ENCODE measurements at regions not wholly inside any gene's neighbourhood (a gene's known extent, or its start where the extent isn't known, plus 50 kb on each side); places are given as distances from the start of the nearest gene placed in this dataset.

GRCh38 chr2:447902-448665, 160.2 kb upstream of the ALKAL2 start:
- DNase-seq (ENCODE audit: extremely low read depth, low read depth), result no peak
- no peak for TF ChIP-seq CTCF (IDR thresholded peaks at IDR 0.05; ENCODE audit: low read depth, low read length)

- no peak for DNase-seq (ENCODE audit: extremely low read depth, low read depth)
- no peak for TF ChIP-seq CTCF (IDR thresholded peaks at IDR 0.05; ENCODE audit: low read depth, low read length)
Measured at GRCh38 chr2:446963-447530, 159.2 kb upstream of the ALKAL2 start.

- no peak for TF ChIP-seq CTCF (IDR thresholded peaks at IDR 0.05; ENCODE audit: low read depth, low read length)
- no peak for DNase-seq (ENCODE audit: extremely low read depth, low read depth)
Measured at GRCh38 chr2:446303-446874, 158.5 kb upstream of the ALKAL2 start.

- DNase-seq (ENCODE audit: extremely low read depth, low read depth), result no peak
- no peak for TF ChIP-seq CTCF (IDR thresholded peaks at IDR 0.05; ENCODE audit: low read depth, low read length)
Measured at GRCh38 chr2:445896-446295, 158.0 kb upstream of the ALKAL2 start.

- TF ChIP-seq CTCF (IDR thresholded peaks at IDR 0.05; ENCODE audit: low read depth, low read length), result no peak
- no peak for DNase-seq (ENCODE audit: extremely low read depth, low read depth)
Measured at GRCh38 chr2:444937-445884, 157.3 kb upstream of the ALKAL2 start.

- no peak for TF ChIP-seq CTCF (IDR thresholded peaks at IDR 0.05; ENCODE audit: low read depth, low read length)
- no peak for DNase-seq (ENCODE audit: extremely low read depth, low read depth)
Measured at GRCh38 chr2:443741-444140, 155.8 kb upstream of the ALKAL2 start.
